Endothelial cell of umbilical vein (primary cell): ENCODE measurements at regions not wholly inside any gene's neighbourhood (a gene's known extent, or its start where the extent isn't known, plus 50 kb on each side); places are given as distances from the start of the nearest gene placed in this dataset.

Experiments used
- EZH2 ChIP-seq: IDR thresholded peaks from 2 replicates; pipeline ENCODE4 v1.6.1; 2012; ENCODE audit warnings: borderline replicate concordance, low read depth, mild to moderate bottlenecking, moderate library complexity, low read length, inconsistent platforms; ENCODE audit not compliant: severe bottlenecking
- JUN ChIP-seq: IDR thresholded peaks from 2 replicates; pipeline ENCODE4 v1.6.1; 2011; ENCODE audit warnings: borderline replicate concordance, low read depth; ENCODE audit not compliant: insufficient read length, insufficient read depth
- TF ChIP-seq, protein P1 (sequence below), 2 donors: IDR thresholded peaks; 1 replicate in 1 of 2; 2 replicates in 1 of 2; pipeline ENCODE4 v1.5.1; 2011; ENCODE audit warnings: low read length in 2 of 2, mild to moderate bottlenecking in 2 of 2, moderate library complexity in 2 of 2, control low read depth in 1 of 2, inconsistent platforms in 1 of 2, low read depth in 1 of 2; ENCODE audit not compliant: insufficient read depth in 1 of 2; ENCODE audit errors: extremely low read depth in 1 of 2

DNA sequence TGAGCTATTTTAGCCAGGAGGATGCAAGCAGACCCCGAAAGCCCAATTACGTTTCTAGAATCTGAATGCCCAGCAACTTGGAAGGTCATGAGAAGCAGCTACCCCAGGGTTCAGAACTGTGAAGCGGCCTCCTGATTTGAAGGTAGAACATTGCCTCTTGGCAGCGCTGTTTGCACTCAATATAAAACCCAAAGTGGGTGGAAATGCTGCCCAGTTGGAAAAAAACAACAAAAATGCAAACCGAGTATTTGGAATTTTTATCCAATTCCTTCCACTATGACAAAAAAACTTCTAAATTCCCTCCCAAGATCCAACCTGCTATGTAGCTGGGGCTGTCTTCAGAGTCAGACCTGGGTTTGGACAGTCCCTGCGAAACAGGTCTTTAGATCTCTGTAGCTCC lies 103.3 kb upstream of the RBPJ start:
- TF ChIP-seq, protein P1, sequence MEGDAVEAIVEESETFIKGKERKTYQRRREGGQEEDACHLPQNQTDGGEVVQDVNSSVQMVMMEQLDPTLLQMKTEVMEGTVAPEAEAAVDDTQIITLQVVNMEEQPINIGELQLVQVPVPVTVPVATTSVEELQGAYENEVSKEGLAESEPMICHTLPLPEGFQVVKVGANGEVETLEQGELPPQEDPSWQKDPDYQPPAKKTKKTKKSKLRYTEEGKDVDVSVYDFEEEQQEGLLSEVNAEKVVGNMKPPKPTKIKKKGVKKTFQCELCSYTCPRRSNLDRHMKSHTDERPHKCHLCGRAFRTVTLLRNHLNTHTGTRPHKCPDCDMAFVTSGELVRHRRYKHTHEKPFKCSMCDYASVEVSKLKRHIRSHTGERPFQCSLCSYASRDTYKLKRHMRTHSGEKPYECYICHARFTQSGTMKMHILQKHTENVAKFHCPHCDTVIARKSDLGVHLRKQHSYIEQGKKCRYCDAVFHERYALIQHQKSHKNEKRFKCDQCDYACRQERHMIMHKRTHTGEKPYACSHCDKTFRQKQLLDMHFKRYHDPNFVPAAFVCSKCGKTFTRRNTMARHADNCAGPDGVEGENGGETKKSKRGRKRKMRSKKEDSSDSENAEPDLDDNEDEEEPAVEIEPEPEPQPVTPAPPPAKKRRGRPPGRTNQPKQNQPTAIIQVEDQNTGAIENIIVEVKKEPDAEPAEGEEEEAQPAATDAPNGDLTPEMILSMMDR (IDR thresholded peaks at IDR 0.05; ENCODE audit: extremely low read depth in 1 of 2, insufficient read depth in 1 of 2, low read depth in 1 of 2, low read length in 2 of 2), result no peak
- no peak for TF ChIP-seq EZH2
- no peak for TF ChIP-seq JUN
